HEK293 (cell line): ENCODE measurements at regions not wholly inside any gene's neighbourhood (a gene's known extent, or its start where the extent isn't known, plus 50 kb on each side); places are given as distances from the start of the nearest gene placed in this dataset.

ENCODE experiments used
- CTCF ChIA-PET: fragments of 350-600 bp; formaldehyde crosslinking; extraction: SDS; loops from one replicate; lab custom pipeline; 2021; ENCODE audit warnings: antibody characterized with exemption; lab: Yijun Ruan, JAX
- POLR2A ChIA-PET: fragments of 300-600 bp; formaldehyde crosslinking; extraction: SDS; loops from one replicate; lab custom pipeline; 2020; ENCODE audit warnings: antibody characterized with exemption, inconsistent platforms; lab: Yijun Ruan, JAX
- H3K27ac ChIP-seq: fragments of 200-500 bp; sonication (Bioruptor generic); 2 replicates; pipeline ENCODE4 v1.5.1; 2014; ENCODE audit warnings: low read depth, low read length, control low read depth, inconsistent platforms; ENCODE audit errors: extremely low read depth
- H3K36me3 ChIP-seq, 2 experiments: fragments of 200-500 bp in 1 of 2; sonication (Bioruptor generic) in 1 of 2; 1 replicate in 1 of 2; 2 replicates in 1 of 2; pipeline ENCODE4 v1.5.1; 2014 to 2017; ENCODE audit warnings: inconsistent platforms in 2 of 2, low read length in 2 of 2; ENCODE audit not compliant: control insufficient read depth in 2 of 2, insufficient read depth in 1 of 2
- H3K4me1 ChIP-seq: fragments of 200-500 bp; sonication (Bioruptor generic); 2 replicates; pipeline ENCODE4 v1.5.1; 2014; ENCODE audit warnings: mild to moderate bottlenecking, low read length, inconsistent platforms; ENCODE audit not compliant: control insufficient read depth, insufficient read depth
- H3K4me3 ChIP-seq: 2 replicates; pipeline ENCODE4 v1.5.1; 2011; ENCODE audit warnings: low read depth, mild to moderate bottlenecking, control low read depth, low read length, moderate library complexity
- H3K9me3 ChIP-seq: fragments of 200-500 bp; sonication (Bioruptor generic); 2 replicates; pipeline ENCODE4 v1.5.1; 2014; ENCODE audit warnings: low read depth, low read length, inconsistent platforms; ENCODE audit not compliant: control insufficient read depth, insufficient read depth
- FEZF1 ChIP-seq: fragments of 450-650 bp; formaldehyde crosslinking; IDR thresholded peaks from 2 replicates; pipeline ENCODE4 v1.5.1; 2016; ENCODE audit warnings: missing biosample characterization, missing genetic modification characterization
- GLIS2 ChIP-seq: fragments of 450-650 bp; formaldehyde crosslinking; IDR thresholded peaks from 2 replicates; pipeline ENCODE4 v1.5.1; 2016; ENCODE audit warnings: missing biosample characterization, missing genetic modification characterization
- OVOL3 ChIP-seq: fragments of 450-650 bp; formaldehyde crosslinking; IDR thresholded peaks from 2 replicates; pipeline ENCODE4 v1.5.1; 2016; ENCODE audit warnings: missing biosample characterization, missing genetic modification characterization
- SP3 ChIP-seq: fragments of 450-650 bp; formaldehyde crosslinking; IDR thresholded peaks from 2 replicates; pipeline ENCODE4 v1.5.1; 2016; ENCODE audit warnings: missing biosample characterization, missing genetic modification characterization
- ZBTB1 ChIP-seq: fragments of 450-650 bp; formaldehyde crosslinking; IDR thresholded peaks from 2 replicates; pipeline ENCODE4 v1.5.1; 2016; ENCODE audit warnings: missing biosample characterization, missing genetic modification characterization
- ZBTB7A ChIP-seq: fragments of 450-650 bp; formaldehyde crosslinking; IDR thresholded peaks from 2 replicates; pipeline ENCODE4 v1.5.1; 2016; ENCODE audit warnings: low read depth, missing biosample characterization, missing genetic modification characterization
- ZNF175 ChIP-seq: fragments of 450-650 bp; formaldehyde crosslinking; IDR thresholded peaks from 2 replicates; pipeline ENCODE4 v1.5.1; 2016; ENCODE audit warnings: missing biosample characterization, missing genetic modification characterization
- ZNF19 ChIP-seq: fragments of 450-650 bp; formaldehyde crosslinking; IDR thresholded peaks from 2 replicates; pipeline ENCODE4; 2016; ENCODE audit warnings: missing biosample characterization, missing genetic modification characterization, low read depth
- ZNF202 ChIP-seq: fragments of 450-650 bp; formaldehyde crosslinking; IDR thresholded peaks from 2 replicates; pipeline ENCODE4 v1.5.1; 2016; ENCODE audit warnings: missing biosample characterization, missing genetic modification characterization, borderline replicate concordance
- ZNF341 ChIP-seq: fragments of 450-650 bp; formaldehyde crosslinking; IDR thresholded peaks from 2 replicates; pipeline ENCODE4; 2016; ENCODE audit warnings: low read depth, missing biosample characterization, missing genetic modification characterization
- ZNF37A ChIP-seq: fragments of 450-650 bp; IDR thresholded peaks from 2 replicates; pipeline ENCODE4 v1.5.1; 2018; ENCODE audit warnings: missing biosample characterization, missing genetic modification characterization
- ZNF423 ChIP-seq: fragments of 450-650 bp; formaldehyde crosslinking; IDR thresholded peaks from 2 replicates; pipeline ENCODE4 v1.5.1; 2016; ENCODE audit warnings: missing biosample characterization, missing genetic modification characterization
- ZNF530 ChIP-seq: fragments of 450-650 bp; formaldehyde crosslinking; IDR thresholded peaks from 2 replicates; pipeline ENCODE4 v1.5.1; 2016; ENCODE audit warnings: low read depth, missing biosample characterization, missing genetic modification characterization
- ZNF701 ChIP-seq: fragments of 450-650 bp; formaldehyde crosslinking; IDR thresholded peaks from 2 replicates; pipeline ENCODE4 v1.5.1; 2016; ENCODE audit warnings: missing biosample characterization, missing genetic modification characterization
- ZNF747 ChIP-seq: fragments of 450-650 bp; formaldehyde crosslinking; IDR thresholded peaks from 2 replicates; pipeline ENCODE4 v1.5.1; 2016; ENCODE audit warnings: missing biosample characterization, missing genetic modification characterization
- ZSCAN16 ChIP-seq: fragments of 450-650 bp; formaldehyde crosslinking; IDR thresholded peaks from 2 replicates; pipeline ENCODE4 v1.5.1; 2016; ENCODE audit warnings: missing biosample characterization, missing genetic modification characterization
- TF ChIP-seq, protein P1 (sequence below): fragments of 450-650 bp; formaldehyde crosslinking; conservative IDR thresholded peaks from 2 replicates; pipeline ENCODE4 v1.5.1; 2016; ENCODE audit warnings: low read depth, missing biosample characterization, missing genetic modification characterization
- TF ChIP-seq, protein P2 (sequence below): fragments of 450-650 bp; formaldehyde crosslinking; IDR thresholded peaks from 2 replicates; pipeline ENCODE4 v1.5.1; 2017; ENCODE audit warnings: missing biosample characterization, missing genetic modification characterization
- TF ChIP-seq, protein P3 (sequence below): fragments of 450-650 bp; formaldehyde crosslinking; IDR thresholded peaks from 2 replicates; pipeline ENCODE4 v1.5.1; 2016; ENCODE audit warnings: missing biosample characterization, missing genetic modification characterization
- TF ChIP-seq, protein P4 (sequence below): fragments of 450-650 bp; formaldehyde crosslinking; IDR thresholded peaks from 2 replicates; pipeline ENCODE4 v1.5.1; 2016; ENCODE audit warnings: missing biosample characterization, missing genetic modification characterization
- TF ChIP-seq, protein P5 (sequence below): fragments of 450-650 bp; formaldehyde crosslinking; IDR thresholded peaks from 2 replicates; pipeline ENCODE4 v1.5.1; 2016; ENCODE audit warnings: missing biosample characterization, missing genetic modification characterization

DNA sequence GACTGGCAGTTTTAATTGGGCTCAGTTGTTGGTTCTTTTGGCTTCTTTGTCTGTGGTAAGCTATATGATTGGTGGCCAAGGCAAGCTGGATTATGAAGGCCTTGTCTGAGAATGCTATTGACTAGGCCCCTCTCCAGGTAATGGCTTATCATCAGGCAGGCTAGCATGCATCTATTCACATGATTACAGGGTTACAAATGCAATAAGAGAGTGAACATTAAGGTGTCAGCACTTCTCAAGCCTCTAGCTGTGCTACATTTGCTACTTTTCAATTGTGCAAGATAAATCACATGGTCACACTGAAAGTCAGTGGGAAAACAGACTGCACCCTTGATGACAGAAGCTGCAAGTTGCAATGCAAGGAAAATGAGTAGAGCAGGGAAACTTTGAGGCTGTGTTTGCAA lies 550.9 kb upstream of the TMPRSS15 start (continued):
- TF ChIP-seq, protein P1, sequence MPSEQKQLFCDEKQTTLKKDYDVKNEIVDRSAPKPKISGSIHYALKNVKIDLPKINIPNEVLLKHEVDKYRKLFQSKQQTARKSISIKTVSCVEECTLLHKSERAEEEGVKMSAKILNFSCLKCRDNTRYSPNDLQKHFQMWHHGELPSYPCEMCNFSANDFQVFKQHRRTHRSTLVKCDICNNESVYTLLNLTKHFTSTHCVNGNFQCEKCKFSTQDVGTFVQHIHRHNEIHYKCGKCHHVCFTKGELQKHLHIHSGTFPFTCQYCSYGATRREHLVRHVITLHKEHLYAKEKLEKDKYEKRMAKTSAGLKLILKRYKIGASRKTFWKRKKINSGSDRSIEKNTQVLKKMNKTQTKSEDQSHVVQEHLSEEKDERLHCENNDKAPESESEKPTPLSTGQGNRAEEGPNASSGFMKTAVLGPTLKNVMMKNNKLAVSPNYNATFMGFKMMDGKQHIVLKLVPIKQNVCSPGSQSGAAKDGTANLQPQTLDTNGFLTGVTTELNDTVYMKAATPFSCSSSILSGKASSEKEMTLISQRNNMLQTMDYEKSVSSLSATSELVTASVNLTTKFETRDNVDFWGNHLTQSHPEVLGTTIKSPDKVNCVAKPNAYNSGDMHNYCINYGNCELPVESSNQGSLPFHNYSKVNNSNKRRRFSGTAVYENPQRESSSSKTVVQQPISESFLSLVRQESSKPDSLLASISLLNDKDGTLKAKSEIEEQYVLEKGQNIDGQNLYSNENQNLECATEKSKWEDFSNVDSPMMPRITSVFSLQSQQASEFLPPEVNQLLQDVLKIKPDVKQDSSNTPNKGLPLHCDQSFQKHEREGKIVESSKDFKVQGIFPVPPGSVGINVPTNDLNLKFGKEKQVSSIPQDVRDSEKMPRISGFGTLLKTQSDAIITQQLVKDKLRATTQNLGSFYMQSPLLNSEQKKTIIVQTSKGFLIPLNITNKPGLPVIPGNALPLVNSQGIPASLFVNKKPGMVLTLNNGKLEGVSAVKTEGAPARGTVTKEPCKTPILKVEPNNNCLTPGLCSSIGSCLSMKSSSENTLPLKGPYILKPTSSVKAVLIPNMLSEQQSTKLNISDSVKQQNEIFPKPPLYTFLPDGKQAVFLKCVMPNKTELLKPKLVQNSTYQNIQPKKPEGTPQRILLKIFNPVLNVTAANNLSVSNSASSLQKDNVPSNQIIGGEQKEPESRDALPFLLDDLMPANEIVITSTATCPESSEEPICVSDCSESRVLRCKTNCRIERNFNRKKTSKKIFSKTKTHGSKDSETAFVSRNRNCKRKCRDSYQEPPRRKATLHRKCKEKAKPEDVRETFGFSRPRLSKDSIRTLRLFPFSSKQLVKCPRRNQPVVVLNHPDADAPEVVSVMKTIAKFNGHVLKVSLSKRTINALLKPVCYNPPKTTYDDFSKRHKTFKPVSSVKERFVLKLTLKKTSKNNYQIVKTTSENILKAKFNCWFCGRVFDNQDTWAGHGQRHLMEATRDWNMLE = no peak
- no peak for TF ChIP-seq ZSCAN16 (tag by site-specific recombination)
- TF ChIP-seq, all 188 proteins: peak for 0

DNA sequence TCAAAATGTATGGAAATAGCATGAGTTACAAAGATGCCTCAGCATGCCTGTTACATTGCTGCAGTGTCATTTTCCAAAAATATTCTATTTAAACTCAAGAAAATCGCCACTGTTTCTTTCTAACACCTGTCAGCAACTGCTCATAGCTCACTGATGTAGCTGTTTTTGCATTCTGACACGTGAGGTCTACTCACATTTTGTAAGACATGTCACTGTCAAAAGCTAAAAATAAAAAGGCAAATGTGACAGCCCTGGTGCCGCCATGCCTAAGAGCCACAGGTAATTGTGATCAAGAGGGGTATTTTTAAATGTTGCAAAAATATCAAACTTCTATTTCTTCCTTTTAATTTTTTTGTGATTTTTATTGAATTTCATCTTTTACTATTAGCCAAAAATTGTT lies 556.2 kb upstream of the TMPRSS15 start:
- Histone ChIP-seq H3K9me3 (no peaks in the 10 kb centered on the region), H3K4me1 (no peaks in the 10 kb centered on the region), H3K36me3 (no peaks in the 10 kb centered on the region), H3K27ac (no peak overlapping the region), H3K4me3 (no peak overlapping the region)
- ChIA-PET CTCF (interaction anchor here (1.2 kb wide), 1 partner anchor 9 kb away, joined by 3 read pairs; no protein-coding TSS in a partner anchor), POLR2A (no interaction called here)
- TF ChIP-seq ZNF341 (tag by site-specific recombination) (no peak), ZBTB7A (tag by site-specific recombination) (no peak), ZBTB1 (tag by site-specific recombination) (no peak), FEZF1 (tag by site-specific recombination) (no peak)
- TF ChIP-seq, protein P2, sequence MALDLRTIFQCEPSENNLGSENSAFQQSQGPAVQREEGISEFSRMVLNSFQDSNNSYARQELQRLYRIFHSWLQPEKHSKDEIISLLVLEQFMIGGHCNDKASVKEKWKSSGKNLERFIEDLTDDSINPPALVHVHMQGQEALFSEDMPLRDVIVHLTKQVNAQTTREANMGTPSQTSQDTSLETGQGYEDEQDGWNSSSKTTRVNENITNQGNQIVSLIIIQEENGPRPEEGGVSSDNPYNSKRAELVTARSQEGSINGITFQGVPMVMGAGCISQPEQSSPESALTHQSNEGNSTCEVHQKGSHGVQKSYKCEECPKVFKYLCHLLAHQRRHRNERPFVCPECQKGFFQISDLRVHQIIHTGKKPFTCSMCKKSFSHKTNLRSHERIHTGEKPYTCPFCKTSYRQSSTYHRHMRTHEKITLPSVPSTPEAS (tag by site-specific recombination) = no peak

DNA sequence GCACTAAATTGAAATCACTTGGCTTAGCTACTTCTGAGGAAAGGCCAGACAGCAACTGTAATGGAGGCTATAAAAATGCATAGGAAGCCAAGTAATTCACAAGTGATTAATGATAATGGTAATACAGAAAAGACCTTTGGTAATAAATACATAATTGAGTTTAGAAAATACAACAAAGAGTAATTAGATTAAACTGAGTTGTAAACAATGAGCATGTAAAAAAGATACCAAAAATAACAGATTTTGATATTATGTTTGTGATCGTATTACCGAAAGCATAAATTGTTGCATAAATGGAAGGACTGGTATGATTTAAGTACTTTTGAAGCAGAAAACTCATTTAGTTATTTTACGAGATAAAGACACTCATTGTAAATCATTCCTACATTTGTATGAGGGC lies 556.7 kb upstream of the TMPRSS15 start:
- Histone ChIP-seq H3K36me3 (no peaks in the 10 kb centered on the region), H3K9me3 (no peaks in the 10 kb centered on the region), H3K4me3 (no peak overlapping the region), H3K4me1 (no peaks in the 10 kb centered on the region), H3K27ac (no peak overlapping the region)
- ChIA-PET POLR2A (no interaction called here), CTCF (interaction anchor here (0.5 to 1.4 kb wide), 3 partner anchors 9 to 594 kb away, joined by 3 to 8 read pairs (median 3); no protein-coding TSS in a partner anchor)
- TF ChIP-seq, protein P3, sequence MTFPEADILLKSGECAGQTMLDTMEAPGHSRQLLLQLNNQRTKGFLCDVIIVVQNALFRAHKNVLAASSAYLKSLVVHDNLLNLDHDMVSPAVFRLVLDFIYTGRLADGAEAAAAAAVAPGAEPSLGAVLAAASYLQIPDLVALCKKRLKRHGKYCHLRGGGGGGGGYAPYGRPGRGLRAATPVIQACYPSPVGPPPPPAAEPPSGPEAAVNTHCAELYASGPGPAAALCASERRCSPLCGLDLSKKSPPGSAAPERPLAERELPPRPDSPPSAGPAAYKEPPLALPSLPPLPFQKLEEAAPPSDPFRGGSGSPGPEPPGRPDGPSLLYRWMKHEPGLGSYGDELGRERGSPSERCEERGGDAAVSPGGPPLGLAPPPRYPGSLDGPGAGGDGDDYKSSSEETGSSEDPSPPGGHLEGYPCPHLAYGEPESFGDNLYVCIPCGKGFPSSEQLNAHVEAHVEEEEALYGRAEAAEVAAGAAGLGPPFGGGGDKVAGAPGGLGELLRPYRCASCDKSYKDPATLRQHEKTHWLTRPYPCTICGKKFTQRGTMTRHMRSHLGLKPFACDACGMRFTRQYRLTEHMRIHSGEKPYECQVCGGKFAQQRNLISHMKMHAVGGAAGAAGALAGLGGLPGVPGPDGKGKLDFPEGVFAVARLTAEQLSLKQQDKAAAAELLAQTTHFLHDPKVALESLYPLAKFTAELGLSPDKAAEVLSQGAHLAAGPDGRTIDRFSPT = no peak
- TF ChIP-seq ZNF701 (tag by site-specific recombination) (no peak), ZNF19 (tag by site-specific recombination) (no peak), ZNF747 (tag by site-specific recombination) (no peak), ZNF202 (no peak), ZNF423 (tag by site-specific recombination) (no peak), ZSCAN16 (tag by site-specific recombination) (no peak), GLIS2 (no peak), ZNF37A (tag by site-specific recombination) (no peak), OVOL3 (tag by site-specific recombination) (no peak), ZNF175 (no peak), SP3 (tag by site-specific recombination) (no peak), ZNF530 (tag by site-specific recombination) (no peak)
- TF ChIP-seq, protein P4, sequence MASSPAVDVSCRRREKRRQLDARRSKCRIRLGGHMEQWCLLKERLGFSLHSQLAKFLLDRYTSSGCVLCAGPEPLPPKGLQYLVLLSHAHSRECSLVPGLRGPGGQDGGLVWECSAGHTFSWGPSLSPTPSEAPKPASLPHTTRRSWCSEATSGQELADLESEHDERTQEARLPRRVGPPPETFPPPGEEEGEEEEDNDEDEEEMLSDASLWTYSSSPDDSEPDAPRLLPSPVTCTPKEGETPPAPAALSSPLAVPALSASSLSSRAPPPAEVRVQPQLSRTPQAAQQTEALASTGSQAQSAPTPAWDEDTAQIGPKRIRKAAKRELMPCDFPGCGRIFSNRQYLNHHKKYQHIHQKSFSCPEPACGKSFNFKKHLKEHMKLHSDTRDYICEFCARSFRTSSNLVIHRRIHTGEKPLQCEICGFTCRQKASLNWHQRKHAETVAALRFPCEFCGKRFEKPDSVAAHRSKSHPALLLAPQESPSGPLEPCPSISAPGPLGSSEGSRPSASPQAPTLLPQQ (tag by site-specific recombination) = no peak
- TF ChIP-seq, protein P5, sequence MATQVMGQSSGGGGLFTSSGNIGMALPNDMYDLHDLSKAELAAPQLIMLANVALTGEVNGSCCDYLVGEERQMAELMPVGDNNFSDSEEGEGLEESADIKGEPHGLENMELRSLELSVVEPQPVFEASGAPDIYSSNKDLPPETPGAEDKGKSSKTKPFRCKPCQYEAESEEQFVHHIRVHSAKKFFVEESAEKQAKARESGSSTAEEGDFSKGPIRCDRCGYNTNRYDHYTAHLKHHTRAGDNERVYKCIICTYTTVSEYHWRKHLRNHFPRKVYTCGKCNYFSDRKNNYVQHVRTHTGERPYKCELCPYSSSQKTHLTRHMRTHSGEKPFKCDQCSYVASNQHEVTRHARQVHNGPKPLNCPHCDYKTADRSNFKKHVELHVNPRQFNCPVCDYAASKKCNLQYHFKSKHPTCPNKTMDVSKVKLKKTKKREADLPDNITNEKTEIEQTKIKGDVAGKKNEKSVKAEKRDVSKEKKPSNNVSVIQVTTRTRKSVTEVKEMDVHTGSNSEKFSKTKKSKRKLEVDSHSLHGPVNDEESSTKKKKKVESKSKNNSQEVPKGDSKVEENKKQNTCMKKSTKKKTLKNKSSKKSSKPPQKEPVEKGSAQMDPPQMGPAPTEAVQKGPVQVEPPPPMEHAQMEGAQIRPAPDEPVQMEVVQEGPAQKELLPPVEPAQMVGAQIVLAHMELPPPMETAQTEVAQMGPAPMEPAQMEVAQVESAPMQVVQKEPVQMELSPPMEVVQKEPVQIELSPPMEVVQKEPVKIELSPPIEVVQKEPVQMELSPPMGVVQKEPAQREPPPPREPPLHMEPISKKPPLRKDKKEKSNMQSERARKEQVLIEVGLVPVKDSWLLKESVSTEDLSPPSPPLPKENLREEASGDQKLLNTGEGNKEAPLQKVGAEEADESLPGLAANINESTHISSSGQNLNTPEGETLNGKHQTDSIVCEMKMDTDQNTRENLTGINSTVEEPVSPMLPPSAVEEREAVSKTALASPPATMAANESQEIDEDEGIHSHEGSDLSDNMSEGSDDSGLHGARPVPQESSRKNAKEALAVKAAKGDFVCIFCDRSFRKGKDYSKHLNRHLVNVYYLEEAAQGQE (tag by site-specific recombination) = no peak
